GM10266 (cell line): ENCODE measurements at regions not wholly inside any gene's neighbourhood (a gene's known extent, or its start where the extent isn't known, plus 50 kb on each side); places are given as distances from the start of the nearest gene placed in this dataset.

Experiments
- DNase-seq: peaks from one replicate; pipeline ENCODE4 v3.0.0; 2012; ENCODE audit errors: extremely low spot score
- TF ChIP-seq, protein P1 (sequence below): IDR thresholded peaks from 2 replicates; pipeline ENCODE4 v1.5.1; 2012; ENCODE audit warnings: mild to moderate bottlenecking, low read depth; ENCODE audit not compliant: control insufficient read depth, insufficient read depth; ENCODE audit errors: missing control alignments

DNA sequence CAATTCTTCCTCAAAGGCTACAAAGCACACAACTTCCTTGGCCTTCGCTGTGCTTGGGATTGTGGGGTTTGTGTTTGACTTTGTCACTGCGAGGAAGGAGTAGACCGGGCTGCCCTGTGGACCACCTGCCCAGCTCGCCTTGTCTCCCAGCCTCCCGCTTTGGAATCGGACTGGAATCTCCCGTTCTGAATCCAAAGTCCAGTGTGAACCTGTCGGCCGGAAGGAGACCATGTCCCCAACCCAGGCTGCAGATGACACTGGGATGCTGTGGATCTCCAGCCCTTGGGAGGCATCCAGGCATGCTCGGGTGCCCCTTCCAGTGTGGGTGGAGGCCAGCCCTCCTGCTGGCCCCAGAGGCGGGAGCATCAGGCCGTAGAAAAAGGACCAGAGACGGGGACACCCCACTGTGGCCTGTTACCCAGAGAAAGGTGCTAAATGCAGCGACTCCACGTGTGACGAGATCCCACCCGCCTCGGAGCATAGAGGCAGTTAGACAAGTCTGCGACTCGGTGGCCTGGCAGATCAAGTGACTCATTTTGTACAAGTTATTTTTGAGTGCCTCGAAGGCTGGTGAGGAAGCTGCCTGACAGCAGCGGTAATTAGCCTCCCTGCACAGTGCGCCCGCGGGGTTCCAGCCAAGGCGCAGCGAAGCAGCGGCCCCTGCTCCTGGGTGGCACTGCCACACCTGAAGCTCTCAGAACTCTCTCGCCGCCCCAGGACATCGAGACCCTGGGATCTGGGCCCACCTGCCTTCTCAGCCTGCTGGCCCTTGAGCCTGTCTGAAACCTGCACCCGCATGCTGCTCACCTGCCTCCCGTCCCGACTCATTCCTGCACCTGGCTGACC is 57.5 kb downstream of the ADRA2C start:
- no peak for DNase-seq
- TF ChIP-seq, protein P1, sequence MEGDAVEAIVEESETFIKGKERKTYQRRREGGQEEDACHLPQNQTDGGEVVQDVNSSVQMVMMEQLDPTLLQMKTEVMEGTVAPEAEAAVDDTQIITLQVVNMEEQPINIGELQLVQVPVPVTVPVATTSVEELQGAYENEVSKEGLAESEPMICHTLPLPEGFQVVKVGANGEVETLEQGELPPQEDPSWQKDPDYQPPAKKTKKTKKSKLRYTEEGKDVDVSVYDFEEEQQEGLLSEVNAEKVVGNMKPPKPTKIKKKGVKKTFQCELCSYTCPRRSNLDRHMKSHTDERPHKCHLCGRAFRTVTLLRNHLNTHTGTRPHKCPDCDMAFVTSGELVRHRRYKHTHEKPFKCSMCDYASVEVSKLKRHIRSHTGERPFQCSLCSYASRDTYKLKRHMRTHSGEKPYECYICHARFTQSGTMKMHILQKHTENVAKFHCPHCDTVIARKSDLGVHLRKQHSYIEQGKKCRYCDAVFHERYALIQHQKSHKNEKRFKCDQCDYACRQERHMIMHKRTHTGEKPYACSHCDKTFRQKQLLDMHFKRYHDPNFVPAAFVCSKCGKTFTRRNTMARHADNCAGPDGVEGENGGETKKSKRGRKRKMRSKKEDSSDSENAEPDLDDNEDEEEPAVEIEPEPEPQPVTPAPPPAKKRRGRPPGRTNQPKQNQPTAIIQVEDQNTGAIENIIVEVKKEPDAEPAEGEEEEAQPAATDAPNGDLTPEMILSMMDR, result no peak

DNA sequence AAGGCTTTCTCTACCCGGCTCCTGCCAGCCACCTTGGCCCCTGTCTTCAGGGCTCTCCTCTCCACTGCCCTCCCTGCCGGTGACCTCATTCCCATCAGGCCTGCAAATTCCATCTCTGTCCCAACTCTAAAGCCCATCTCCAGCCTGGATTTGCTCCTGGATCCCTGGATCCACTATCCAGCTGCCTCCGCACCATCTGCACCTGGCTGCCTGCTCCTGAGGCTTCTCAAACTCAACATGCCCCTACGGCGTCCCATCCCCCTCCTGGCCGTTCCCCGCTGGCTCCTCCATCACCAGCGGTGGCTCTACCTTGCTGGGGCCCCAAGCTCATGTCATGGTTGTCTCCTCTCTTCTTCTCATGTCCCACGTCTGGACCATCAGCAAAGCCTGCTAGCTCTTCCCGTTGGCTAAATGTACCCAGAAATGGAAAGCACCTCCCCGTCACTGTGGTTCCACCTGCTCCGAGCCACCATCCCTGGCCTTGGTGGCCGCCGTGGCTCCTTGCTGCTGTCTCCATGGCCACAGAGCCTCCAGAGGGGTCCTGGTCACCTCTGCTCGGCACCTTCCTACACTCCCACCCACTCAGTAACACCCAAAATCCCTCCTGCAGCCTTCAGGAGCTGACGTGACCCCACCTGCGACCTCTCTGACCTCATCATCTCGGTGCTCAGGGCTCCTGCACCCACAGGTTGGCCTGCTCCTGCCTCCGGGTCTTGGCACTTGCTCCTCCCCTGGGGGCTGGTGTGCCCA is 58.5 kb downstream of the ADRA2C start:
- TF ChIP-seq, protein P1, result no peak
- DNase-seq, result no peak

DNA sequence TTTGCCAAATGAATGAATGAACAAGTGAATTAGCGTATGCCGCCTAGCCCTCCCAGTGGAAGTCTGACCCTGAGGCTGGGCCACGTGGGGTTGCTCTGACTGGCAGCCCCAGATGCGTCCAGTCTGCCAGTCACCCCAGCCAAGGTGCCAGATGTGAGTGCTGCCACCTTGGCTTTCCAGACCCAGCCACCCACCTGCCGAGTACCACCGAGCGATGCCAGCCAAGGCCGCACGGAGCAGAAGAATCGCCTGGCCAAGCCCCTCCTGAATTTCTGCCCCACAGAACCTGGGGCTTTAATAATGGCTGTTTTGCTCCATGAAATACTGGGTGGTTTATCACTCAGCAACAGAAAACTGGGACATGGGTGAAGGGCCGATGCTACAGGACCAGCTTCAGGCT is 59.3 kb downstream of the ADRA2C start:
- no peak for DNase-seq
- TF ChIP-seq, protein P1, result no peak

DNA sequence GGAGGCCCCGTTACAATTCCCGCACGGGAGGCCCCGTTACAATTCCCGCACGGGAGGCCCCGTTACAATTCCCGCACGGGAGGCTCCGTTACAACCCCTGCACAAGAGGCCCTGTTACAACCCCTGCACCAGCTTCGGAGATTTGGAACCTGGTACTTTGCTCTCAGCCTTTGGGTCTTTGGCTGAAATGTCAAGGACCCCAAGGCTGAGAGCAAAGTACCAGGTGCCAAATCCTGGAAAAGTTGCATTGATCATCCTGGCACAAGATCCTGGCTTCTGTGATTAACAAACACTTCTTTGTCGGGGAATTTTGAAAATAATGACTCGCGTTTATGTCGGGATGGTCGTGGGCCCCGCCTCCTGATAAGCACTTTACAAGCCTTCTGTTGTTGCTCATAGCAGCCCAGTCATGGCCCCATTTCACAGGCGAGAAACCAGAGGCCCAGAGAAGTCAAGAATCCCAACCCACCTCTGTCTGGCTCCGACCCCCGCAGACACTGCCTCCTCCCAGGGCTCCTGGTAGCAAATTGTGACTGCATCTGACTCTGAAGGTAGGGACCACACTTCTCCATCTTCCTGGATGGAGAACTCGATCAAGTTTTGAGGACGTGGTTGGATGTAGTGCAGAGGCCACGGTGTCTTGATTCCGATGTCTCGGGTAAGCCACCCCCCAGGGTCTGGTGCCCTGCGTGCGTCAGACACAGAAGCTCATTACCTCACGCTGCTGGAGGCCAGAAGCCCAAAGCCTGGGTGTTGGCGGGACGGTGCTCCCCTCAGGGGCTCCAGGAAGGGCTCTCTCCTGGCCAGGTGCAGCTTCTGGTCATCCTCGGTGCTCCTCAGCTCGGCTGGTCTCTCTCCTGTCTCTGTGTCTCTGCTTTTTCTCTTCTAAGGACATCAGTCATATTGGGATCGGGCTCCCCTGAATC is 60.3 kb downstream of the ADRA2C start:
- TF ChIP-seq, protein P1, result no peak
- no peak for DNase-seq

DNA sequence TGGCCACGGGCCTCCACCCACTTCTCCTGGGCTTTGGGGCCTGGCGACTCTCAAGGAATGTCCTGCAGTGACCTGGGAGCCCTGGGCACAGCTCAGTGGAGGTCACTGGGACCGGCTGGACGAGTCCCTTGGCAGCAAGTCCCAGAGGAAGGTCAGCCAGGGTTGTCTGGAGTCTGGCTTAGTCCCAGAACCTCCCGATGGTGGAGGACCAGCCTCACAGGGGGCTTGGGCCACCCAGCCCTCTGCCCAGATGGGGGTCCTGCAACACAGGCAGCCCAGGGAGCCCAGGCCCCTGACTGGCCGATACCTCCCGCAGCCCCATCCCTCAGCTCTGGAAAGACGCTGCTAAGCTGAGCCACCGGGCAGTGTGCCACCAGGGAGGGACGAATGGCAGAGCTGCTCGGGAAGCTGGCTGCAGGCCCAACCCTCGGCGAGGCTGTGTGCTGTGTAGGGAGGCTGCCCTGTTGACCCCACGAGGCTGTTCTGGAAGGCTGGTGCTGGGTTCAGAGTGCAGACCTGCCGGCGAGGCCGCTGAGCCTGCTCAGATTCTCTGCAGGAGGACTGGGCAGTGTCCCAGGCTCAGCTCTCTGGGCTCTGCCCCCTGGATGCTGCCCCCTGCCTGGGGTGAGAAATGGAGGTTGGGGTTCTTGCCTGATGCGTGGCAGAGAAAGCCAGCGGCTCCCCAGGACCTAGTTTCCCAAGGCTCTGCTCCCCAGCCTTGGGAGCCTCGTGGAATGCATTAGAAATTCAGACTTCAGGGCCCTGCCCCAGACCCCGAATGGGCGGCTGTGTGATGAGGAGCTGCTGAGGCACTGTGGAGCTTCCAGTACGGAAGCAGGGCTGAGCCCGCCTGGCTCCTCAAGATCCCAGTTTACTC is 61.7 kb downstream of the ADRA2C start:
- no peak for DNase-seq
- TF ChIP-seq, protein P1, result no peak

DNA sequence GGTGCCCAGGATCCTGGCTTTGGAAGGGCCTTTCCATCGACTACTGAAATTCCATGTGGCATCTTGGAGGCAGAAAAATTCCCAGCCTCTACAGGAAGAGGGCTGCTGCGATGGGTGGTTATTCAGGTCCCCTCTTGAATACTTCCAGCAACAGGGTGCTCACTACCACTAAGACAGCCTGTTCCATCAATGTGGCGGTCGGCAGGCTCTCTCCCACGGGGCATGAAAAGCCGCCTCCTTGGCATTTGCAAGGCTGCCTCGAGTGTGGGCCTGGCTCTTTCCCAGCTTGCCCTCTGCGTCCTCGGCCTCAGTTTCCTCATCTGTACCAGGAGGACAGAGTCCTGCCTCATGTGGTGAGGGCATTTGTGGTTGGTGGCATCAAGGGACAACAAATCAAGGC is 62.4 kb downstream of the ADRA2C start:
- TF ChIP-seq, protein P1, result no peak
- DNase-seq, result no peak
